Neural cell (in vitro differentiated cells): ENCODE measurements at regions not wholly inside any gene's neighbourhood (a gene's known extent, or its start where the extent isn't known, plus 50 kb on each side); places are given as distances from the start of the nearest gene placed in this dataset.
"Not testable (repeated sequence)": the region's sequence is repeated elsewhere in the genome, so short reads cannot be mapped to it uniquely, and the experiment has no call there.

ENCODE experiments used
- H2AFZ ChIP-seq: fragments of 200-600, 300-800 bp; sonication (generic), shearing (Covaris generic); 2 replicates; pipeline ENCODE4 v1.6.0; 2014; ENCODE audit warnings: low read depth, mild to moderate bottlenecking, antibody characterized with exemption, low read length, moderate library complexity
- H3F3A ChIP-seq: fragments of 200-600 bp; shearing (Covaris generic); 2 replicates; pipeline ENCODE4 v1.6.1; 2016; ENCODE audit warnings: mild to moderate bottlenecking, moderate library complexity, mixed read lengths, antibody characterized with exemption, low read length; ENCODE audit not compliant: insufficient read depth, poor library complexity, severe bottlenecking
- H3K27ac ChIP-seq: fragments of 200-600, 300-800 bp; sonication (generic), shearing (Covaris generic); 2 replicates; pipeline ENCODE4 v1.5.1; 2014; ENCODE audit warnings: mild to moderate bottlenecking, low read length, moderate library complexity
- H3K27me3 ChIP-seq: fragments of 300-800, 200-600 bp; sonication (generic), shearing (Covaris generic); 2 replicates; pipeline ENCODE4 v1.6.0; 2014; ENCODE audit warnings: mild to moderate bottlenecking, low read depth, low read length, moderate library complexity; ENCODE audit not compliant: insufficient read depth
- H3K36me3 ChIP-seq: fragments of 300-800, 200-600 bp; sonication (generic), shearing (Covaris generic); 2 replicates; pipeline ENCODE4 v1.5.1; 2014; ENCODE audit warnings: mild to moderate bottlenecking, antibody characterized with exemption, low read length, moderate library complexity; ENCODE audit not compliant: insufficient read depth
- H3K4me2 ChIP-seq: fragments of 300-800, 200-600 bp; sonication (generic), shearing (Covaris generic); 2 replicates; pipeline ENCODE4 v1.6.0; 2014; ENCODE audit warnings: mild to moderate bottlenecking, low read length
- H3K4me3 ChIP-seq: fragments of 300-800, 200-600 bp; sonication (generic), shearing (Covaris generic); 2 replicates; pipeline ENCODE4 v1.5.1; 2014; ENCODE audit warnings: mild to moderate bottlenecking, low read length, moderate library complexity
- H3K79me2 ChIP-seq: fragments of 200-600 bp; shearing (Covaris generic); replicated peaks from 2 replicates; pipeline ENCODE4 v1.6.0; 2014; ENCODE audit warnings: mild to moderate bottlenecking, low read length, moderate library complexity; ENCODE audit not compliant: insufficient read depth
- H3K9ac ChIP-seq: fragments of 300-800, 200-600 bp; sonication (generic), shearing (Covaris generic); 2 replicates; pipeline ENCODE4 v1.6.1; 2016; ENCODE audit warnings: mild to moderate bottlenecking, low read length, mixed read lengths
- H3K9me2 ChIP-seq: fragments of 200-600 bp; shearing (Covaris generic); 2 replicates; pipeline ENCODE4 v1.6.1; 2016; ENCODE audit warnings: mild to moderate bottlenecking, low read length, mixed read lengths; ENCODE audit not compliant: insufficient read depth
- H3K9me3 ChIP-seq: fragments of 200-600, 300-800 bp; sonication (generic), shearing (Covaris generic); 2 replicates; pipeline ENCODE4 v1.6.1; 2016; ENCODE audit warnings: mild to moderate bottlenecking, mixed run types, low read length, moderate library complexity, mixed read lengths
- H4K20me1 ChIP-seq: fragments of 200-600 bp; shearing (Covaris generic); 2 replicates; pipeline ENCODE4 v1.6.1; 2016; ENCODE audit warnings: mild to moderate bottlenecking, mixed run types; ENCODE audit not compliant: insufficient read depth
- EP300 ChIP-seq: fragments of 450-650 bp; conservative IDR thresholded peaks from 2 replicates; pipeline ENCODE4 v1.6.1; 2014; ENCODE audit warnings: antibody characterized with exemption, mild to moderate bottlenecking, moderate library complexity; ENCODE audit not compliant: poor library complexity, severe bottlenecking
- EZH2 ChIP-seq: fragments of 200-600, 300-800 bp; shearing (Covaris generic), sonication (generic); IDR thresholded peaks from 2 replicates; pipeline ENCODE4 v1.6.1; 2014; ENCODE audit warnings: antibody characterized with exemption, low read length, borderline replicate concordance, mild to moderate bottlenecking; ENCODE audit not compliant: insufficient read depth, poor library complexity, severe bottlenecking
- MXI1 ChIP-seq: fragments of 450-650 bp; conservative IDR thresholded peaks from 2 replicates; pipeline ENCODE4 v1.6.1; 2014; ENCODE audit warnings: antibody characterized with exemption, mild to moderate bottlenecking; ENCODE audit not compliant: poor library complexity, severe bottlenecking
- POLR2AphosphoS5 ChIP-seq: IDR thresholded peaks from 2 replicates; pipeline ENCODE4 v1.6.1; 2012
- RAD21 ChIP-seq: fragments of 450-650 bp; conservative IDR thresholded peaks from 2 replicates; pipeline ENCODE4 v1.6.1; 2014; ENCODE audit warnings: antibody characterized with exemption, mild to moderate bottlenecking, moderate library complexity
- SMC3 ChIP-seq: fragments of 450-650 bp; conservative IDR thresholded peaks from 2 replicates; pipeline ENCODE4 v1.6.1; 2014; ENCODE audit warnings: antibody characterized with exemption, mild to moderate bottlenecking, moderate library complexity; ENCODE audit not compliant: poor library complexity
- TAF1 ChIP-seq: IDR thresholded peaks from 2 replicates; pipeline ENCODE4 v1.6.1; 2012; ENCODE audit warnings: low read depth
- TF ChIP-seq, protein P1 (sequence below): fragments of 450-650 bp; IDR thresholded peaks from 2 replicates; pipeline ENCODE4 v1.5.1; 2014; ENCODE audit warnings: antibody characterized with exemption, mild to moderate bottlenecking, moderate library complexity; ENCODE audit not compliant: poor library complexity, severe bottlenecking
- TF ChIP-seq, protein P2 (sequence below): IDR thresholded peaks from 2 replicates; pipeline ENCODE4 v1.6.1; 2012; ENCODE audit warnings: borderline replicate concordance

GRCh38 chr7:148515237-148515636 lies 75.3 kb upstream of the C7orf33 start:
- H3K27me3 ChIP-seq = no peaks in the 10 kb centered on the region
- no peaks in the 10 kb centered on the region for H3F3A ChIP-seq
- no peaks in the 10 kb centered on the region for H3K9me2 ChIP-seq
- H3K4me3 ChIP-seq = no peak overlapping the region
- H2AFZ ChIP-seq = no peak overlapping the region
- H3K79me2 ChIP-seq = no peaks in the 10 kb centered on the region
- no peaks in the 10 kb centered on the region for H3K36me3 ChIP-seq
- H4K20me1 ChIP-seq = no peaks in the 10 kb centered on the region
- TF ChIP-seq MXI1 (no peak), RAD21 (no peak), EZH2 (no peak), EP300 (no peak), POLR2AphosphoS5 (no peak), SMC3 (no peak), TAF1 (no peak)
- TF ChIP-seq, protein P1, sequence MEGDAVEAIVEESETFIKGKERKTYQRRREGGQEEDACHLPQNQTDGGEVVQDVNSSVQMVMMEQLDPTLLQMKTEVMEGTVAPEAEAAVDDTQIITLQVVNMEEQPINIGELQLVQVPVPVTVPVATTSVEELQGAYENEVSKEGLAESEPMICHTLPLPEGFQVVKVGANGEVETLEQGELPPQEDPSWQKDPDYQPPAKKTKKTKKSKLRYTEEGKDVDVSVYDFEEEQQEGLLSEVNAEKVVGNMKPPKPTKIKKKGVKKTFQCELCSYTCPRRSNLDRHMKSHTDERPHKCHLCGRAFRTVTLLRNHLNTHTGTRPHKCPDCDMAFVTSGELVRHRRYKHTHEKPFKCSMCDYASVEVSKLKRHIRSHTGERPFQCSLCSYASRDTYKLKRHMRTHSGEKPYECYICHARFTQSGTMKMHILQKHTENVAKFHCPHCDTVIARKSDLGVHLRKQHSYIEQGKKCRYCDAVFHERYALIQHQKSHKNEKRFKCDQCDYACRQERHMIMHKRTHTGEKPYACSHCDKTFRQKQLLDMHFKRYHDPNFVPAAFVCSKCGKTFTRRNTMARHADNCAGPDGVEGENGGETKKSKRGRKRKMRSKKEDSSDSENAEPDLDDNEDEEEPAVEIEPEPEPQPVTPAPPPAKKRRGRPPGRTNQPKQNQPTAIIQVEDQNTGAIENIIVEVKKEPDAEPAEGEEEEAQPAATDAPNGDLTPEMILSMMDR = no peak
- TF ChIP-seq, protein P2, sequence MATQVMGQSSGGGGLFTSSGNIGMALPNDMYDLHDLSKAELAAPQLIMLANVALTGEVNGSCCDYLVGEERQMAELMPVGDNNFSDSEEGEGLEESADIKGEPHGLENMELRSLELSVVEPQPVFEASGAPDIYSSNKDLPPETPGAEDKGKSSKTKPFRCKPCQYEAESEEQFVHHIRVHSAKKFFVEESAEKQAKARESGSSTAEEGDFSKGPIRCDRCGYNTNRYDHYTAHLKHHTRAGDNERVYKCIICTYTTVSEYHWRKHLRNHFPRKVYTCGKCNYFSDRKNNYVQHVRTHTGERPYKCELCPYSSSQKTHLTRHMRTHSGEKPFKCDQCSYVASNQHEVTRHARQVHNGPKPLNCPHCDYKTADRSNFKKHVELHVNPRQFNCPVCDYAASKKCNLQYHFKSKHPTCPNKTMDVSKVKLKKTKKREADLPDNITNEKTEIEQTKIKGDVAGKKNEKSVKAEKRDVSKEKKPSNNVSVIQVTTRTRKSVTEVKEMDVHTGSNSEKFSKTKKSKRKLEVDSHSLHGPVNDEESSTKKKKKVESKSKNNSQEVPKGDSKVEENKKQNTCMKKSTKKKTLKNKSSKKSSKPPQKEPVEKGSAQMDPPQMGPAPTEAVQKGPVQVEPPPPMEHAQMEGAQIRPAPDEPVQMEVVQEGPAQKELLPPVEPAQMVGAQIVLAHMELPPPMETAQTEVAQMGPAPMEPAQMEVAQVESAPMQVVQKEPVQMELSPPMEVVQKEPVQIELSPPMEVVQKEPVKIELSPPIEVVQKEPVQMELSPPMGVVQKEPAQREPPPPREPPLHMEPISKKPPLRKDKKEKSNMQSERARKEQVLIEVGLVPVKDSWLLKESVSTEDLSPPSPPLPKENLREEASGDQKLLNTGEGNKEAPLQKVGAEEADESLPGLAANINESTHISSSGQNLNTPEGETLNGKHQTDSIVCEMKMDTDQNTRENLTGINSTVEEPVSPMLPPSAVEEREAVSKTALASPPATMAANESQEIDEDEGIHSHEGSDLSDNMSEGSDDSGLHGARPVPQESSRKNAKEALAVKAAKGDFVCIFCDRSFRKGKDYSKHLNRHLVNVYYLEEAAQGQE = no peak
- H3K4me2 ChIP-seq = no peak overlapping the region
- no peak overlapping the region for H3K9ac ChIP-seq
- H3K27ac ChIP-seq = no peak overlapping the region
- H3K9me3 ChIP-seq = no peaks in the 10 kb centered on the region

- H3K27ac ChIP-seq = no peak overlapping the region
- no peaks in the 10 kb centered on the region for H3K9me3 ChIP-seq
- H3K27me3 ChIP-seq = no peaks in the 10 kb centered on the region
- no peak overlapping the region for H2AFZ ChIP-seq
- H3K4me2 ChIP-seq = no peak overlapping the region
- no peaks in the 10 kb centered on the region for H3K79me2 ChIP-seq
- TF ChIP-seq POLR2AphosphoS5 (no peak), EP300 (no peak), EZH2 (no peak), MXI1 (no peak), TAF1 (no peak), RAD21 (no peak)
- TF ChIP-seq, protein P2 = no peak
- TF ChIP-seq, protein P1 = no peak
- no peaks in the 10 kb centered on the region for H3F3A ChIP-seq
- H4K20me1 ChIP-seq = no peaks in the 10 kb centered on the region
- H3K4me3 ChIP-seq = no peak overlapping the region
- H3K36me3 ChIP-seq = no peaks in the 10 kb centered on the region
- no peaks in the 10 kb centered on the region for H3K9me2 ChIP-seq
- no peak overlapping the region for H3K9ac ChIP-seq
Measured at GRCh38 chr7:148515728-148516695, 74.6 kb upstream of the C7orf33 start.

GRCh38 chr7:148519386-148519785 lies 71.2 kb upstream of the C7orf33 start:
- not testable (repeated sequence) for H3K27me3 ChIP-seq, H3K9me3 ChIP-seq, H2AFZ ChIP-seq, H4K20me1 ChIP-seq, H3K4me3 ChIP-seq, H3K4me2 ChIP-seq, H3F3A ChIP-seq, H3K27ac ChIP-seq, H3K79me2 ChIP-seq, H3K9me2 ChIP-seq, H3K9ac ChIP-seq, H3K36me3 ChIP-seq
